Panc1 (cell line): ENCODE measurements at regions not wholly inside any gene's neighbourhood (a gene's known extent, or its start where the extent isn't known, plus 50 kb on each side); places are given as distances from the start of the nearest gene placed in this dataset.

Source experiments
- ATAC-seq: fragments of 200-7000 bp; cut with Tn5 transposase; 2 replicates; pipeline ENCODE4 v1.9.1; 2020; ENCODE audit warnings: mild to moderate bottlenecking, moderate library complexity
- BruUV-seq: library from RNA; stranded (reverse); fragments of 400-500 nt; replicated peaks from 2 replicates; lab custom pipeline; 2021; lab: Mats Ljungman, UMichigan
- CTCF ChIA-PET: fragments of 300-600 bp; sonication (Branson Sonifier 250); formaldehyde crosslinking; loops from one replicate; lab custom pipeline; 2022; ENCODE audit warnings: antibody characterized with exemption; lab: Charles Lee
- POLR2A ChIA-PET: fragments of 300-600 bp; sonication (Branson Sonifier 250); formaldehyde crosslinking; loops from one replicate; lab custom pipeline; 2022; ENCODE audit warnings: antibody characterized with exemption; lab: Charles Lee
- DNase-seq: peaks from one replicate; pipeline ENCODE4 v3.0.0-alpha.2; 2010; ENCODE audit warnings: low read depth, low spot score
- H3K27ac ChIP-seq: 2 replicates; pipeline ENCODE4 v1.5.1; 2011; ENCODE audit warnings: mild to moderate bottlenecking, low read length, inconsistent platforms
- H3K27me3 ChIP-seq: fragments of 200-500 bp; sonication (Bioruptor generic); 2 replicates; pipeline ENCODE4 v1.6.0; 2014; ENCODE audit warnings: low read length, inconsistent platforms; ENCODE audit not compliant: control insufficient read depth, insufficient read depth
- H3K36me3 ChIP-seq: fragments of 200-500 bp; sonication (Bioruptor generic); 2 replicates; pipeline ENCODE4 v1.5.1; 2014; ENCODE audit warnings: inconsistent platforms, mild to moderate bottlenecking, low read length, moderate library complexity; ENCODE audit not compliant: control insufficient read depth, insufficient read depth
- H3K4me1 ChIP-seq: 2 replicates; pipeline ENCODE4 v1.5.1; 2011; ENCODE audit warnings: inconsistent platforms, mild to moderate bottlenecking, low read length, moderate library complexity; ENCODE audit not compliant: control insufficient read depth, insufficient read depth
- H3K4me3 ChIP-seq, 2 experiments: 2 replicates each; pipeline ENCODE4 v1.5.1; 2011 to 2012; ENCODE audit warnings: low read depth in 2 of 2, low read length in 2 of 2, mild to moderate bottlenecking in 2 of 2, inconsistent platforms in 1 of 2, moderate library complexity in 1 of 2
- H3K9me3 ChIP-seq: fragments of 200-500 bp; sonication (Bioruptor generic); 2 replicates; pipeline ENCODE4 v1.5.1; 2014; ENCODE audit warnings: low read depth, mild to moderate bottlenecking, inconsistent platforms, low read length, moderate library complexity; ENCODE audit not compliant: control insufficient read depth, insufficient read depth
- CTCF ChIP-seq: fragments of 450-650 bp; IDR thresholded peaks from 2 replicates; pipeline ENCODE4 v1.5.1; 2017; ENCODE audit warnings: mild to moderate bottlenecking
- POLR2AphosphoS5 ChIP-seq: IDR thresholded peaks from 2 replicates; pipeline ENCODE4 v1.6.1; 2012; ENCODE audit warnings: mild to moderate bottlenecking, low read depth, low read length, moderate library complexity
- REST ChIP-seq, 2 experiments: IDR thresholded peaks; 2 replicates each; pipeline ENCODE4 v1.6.1; 2011 to 2012; ENCODE audit warnings: low read depth in 2 of 2, control low read depth in 1 of 2, low read length in 1 of 2, mild to moderate bottlenecking in 1 of 2, moderate library complexity in 1 of 2; ENCODE audit not compliant: insufficient read depth in 1 of 2
- SIN3A ChIP-seq: IDR thresholded peaks from 2 replicates; pipeline ENCODE4 v1.6.1; 2012; ENCODE audit warnings: low read depth, mild to moderate bottlenecking, low read length, moderate library complexity, borderline replicate concordance; ENCODE audit not compliant: insufficient read depth
- TCF7L2 ChIP-seq: IDR thresholded peaks from 2 replicates; pipeline ENCODE4 v1.6.1; 2011; ENCODE audit warnings: mild to moderate bottlenecking, low read depth, low read length, inconsistent platforms
- in situ Hi-C: cut with HindIII; loops from 2 replicates; pipeline ENCODE4 v1.10.0; 2016; ENCODE audit warnings: low sequenced_read_pairs, low pct_unique_long_range_greater_than_20kb
- intact Hi-C: fragments of 100-400 bp; cut with micrococcal nuclease; formaldehyde crosslinking; loops from one replicate; pipeline ENCODE4 v1.10.0; 2022; ENCODE audit not compliant: unreplicated experiment

GRCh38 chr3:81947359-81947758 is 185.9 kb upstream of the GBE1 start:
- Histone ChIP-seq H3K36me3 (no peaks in the 10 kb centered on the region), H3K4me1 (no peaks in the 10 kb centered on the region), H3K4me3 (no peak overlapping the region), H3K9me3 (no peaks in the 10 kb centered on the region), H3K27me3 (no peaks in the 10 kb centered on the region), H3K27ac (no peak overlapping the region)
- ATAC-seq (no peak), DNase-seq (no peak)
- no peak for TF ChIP-seq TCF7L2
- TF ChIP-seq REST (IDR thresholded peaks at IDR 0.05; ENCODE audit: insufficient read depth in 1 of 2, low read depth in 2 of 2, low read length in 1 of 2) = no peak
- CTCF ChIA-PET = no interaction called here
- in situ Hi-C loops (no loop called here), intact Hi-C loops (no loop called here)
- no TSS peak for BruUV-seq
- POLR2A ChIA-PET = no interaction called here

- Histone ChIP-seq H3K4me1 (no peaks in the 10 kb centered on the region), H3K4me3 (no peak overlapping the region), H3K27ac (no peak overlapping the region), H3K36me3 (no peaks in the 10 kb centered on the region), H3K27me3 (no peaks in the 10 kb centered on the region), H3K9me3 (no peaks in the 10 kb centered on the region)
- ChIA-PET POLR2A (no interaction called here), CTCF (no interaction called here)
- DNase-seq = no peak
- no TSS peak for BruUV-seq
- intact Hi-C loops = no loop called here
- TF ChIP-seq CTCF (no peak), REST (IDR thresholded peaks at IDR 0.05; ENCODE audit: insufficient read depth in 1 of 2, low read depth in 2 of 2, low read length in 1 of 2) (no peak), TCF7L2 (no peak), POLR2AphosphoS5 (no peak), SIN3A (no peak)
- ATAC-seq = no peak
- in situ Hi-C loops = no loop called here
These were observed 177.2 kb upstream of the GBE1 start for GRCh38 chr3:81938681-81939080.
